Fibroblast of villous mesenchyme (primary cell): ENCODE measurements at regions not wholly inside any gene's neighbourhood (a gene's known extent, or its start where the extent isn't known, plus 50 kb on each side); places are given as distances from the start of the nearest gene placed in this dataset.

Source experiments
- DNase-seq: peaks from one replicate; pipeline ENCODE4 v3.0.0-alpha.2; 2010; ENCODE audit warnings: low read depth
- H3K4me3 ChIP-seq: 2 replicates; pipeline ENCODE4 v1.5.1; 2011; ENCODE audit warnings: low read depth, mild to moderate bottlenecking, low read length
- CTCF ChIP-seq: IDR thresholded peaks from 2 replicates; pipeline ENCODE4 v1.5.1; 2012; ENCODE audit warnings: low read depth, mild to moderate bottlenecking, low read length; ENCODE audit not compliant: insufficient read depth

DNA sequence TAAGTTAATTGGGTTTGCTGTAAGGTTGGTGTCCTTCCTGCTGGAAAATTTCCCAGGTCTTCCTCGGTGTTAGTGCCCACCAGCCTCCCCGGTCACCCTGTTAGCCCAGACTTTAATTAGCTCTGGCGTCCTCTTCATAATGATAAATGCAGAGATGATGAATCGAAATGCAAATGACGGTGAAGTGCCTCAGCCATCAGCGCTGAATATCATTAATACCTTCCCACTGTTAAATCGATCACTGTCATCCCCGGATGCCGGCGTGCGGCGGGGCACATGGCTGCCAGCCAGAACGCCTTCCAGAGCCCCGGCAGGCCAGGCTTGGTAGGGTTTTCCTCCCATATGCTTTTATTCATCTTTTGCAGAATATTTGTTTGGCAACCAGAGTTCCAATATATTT, 204.5 kb downstream of the IRX2 start:
- DNase-seq: no peak
- TF ChIP-seq CTCF: no peak
- H3K4me3 ChIP-seq: no peak overlapping the region

DNA sequence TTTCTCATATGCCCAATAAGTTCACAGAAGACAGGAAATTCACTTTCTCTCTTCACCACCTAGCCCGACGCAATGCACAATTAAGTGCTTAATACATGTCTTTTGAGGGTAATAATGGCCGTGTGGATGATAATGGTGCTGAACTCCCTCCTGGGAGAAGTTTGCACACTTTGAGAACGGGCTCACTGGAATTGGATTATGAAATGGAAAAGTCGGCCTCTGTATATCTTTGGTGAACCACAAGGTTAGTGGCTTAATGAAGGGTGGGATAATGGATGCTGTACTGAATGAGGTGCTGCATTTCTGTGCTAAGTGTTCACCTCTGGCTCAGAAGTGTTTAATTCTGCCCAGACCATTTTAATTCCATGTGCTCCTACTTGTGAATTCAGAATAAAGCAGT, 207.5 kb downstream of the IRX2 start:
- no peak for DNase-seq
- no peak overlapping the region for H3K4me3 ChIP-seq
- TF ChIP-seq CTCF: no peak

- H3K4me3 ChIP-seq: no peak overlapping the region
- DNase-seq: no peak
- no peak for TF ChIP-seq CTCF
Measured at GRCh38 chr5:2542821-2543220, 208.7 kb downstream of the IRX2 start.

DNA sequence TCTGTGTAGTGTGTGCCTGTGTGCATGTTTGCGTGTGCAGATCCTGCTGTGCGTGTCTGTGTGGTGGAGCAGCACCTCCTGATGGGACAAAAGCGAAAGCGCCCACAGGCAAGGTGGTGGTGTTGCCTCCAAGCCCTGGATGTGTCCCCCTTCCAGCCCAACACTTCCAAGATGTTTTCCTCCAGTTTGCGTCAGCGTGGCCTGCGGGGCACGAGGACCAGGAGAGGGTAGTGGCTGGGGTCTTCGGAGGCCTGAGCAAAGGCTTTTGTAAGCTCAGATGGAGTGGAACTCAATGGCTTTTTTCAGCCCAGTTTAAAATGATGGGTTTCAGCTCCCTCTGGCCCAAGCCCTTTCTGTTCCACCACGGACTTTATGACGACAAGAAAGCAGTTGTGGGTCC, 209.5 kb downstream of the IRX2 start:
- TF ChIP-seq CTCF: no peak
- DNase-seq: no peak
- no peak overlapping the region for H3K4me3 ChIP-seq

DNA sequence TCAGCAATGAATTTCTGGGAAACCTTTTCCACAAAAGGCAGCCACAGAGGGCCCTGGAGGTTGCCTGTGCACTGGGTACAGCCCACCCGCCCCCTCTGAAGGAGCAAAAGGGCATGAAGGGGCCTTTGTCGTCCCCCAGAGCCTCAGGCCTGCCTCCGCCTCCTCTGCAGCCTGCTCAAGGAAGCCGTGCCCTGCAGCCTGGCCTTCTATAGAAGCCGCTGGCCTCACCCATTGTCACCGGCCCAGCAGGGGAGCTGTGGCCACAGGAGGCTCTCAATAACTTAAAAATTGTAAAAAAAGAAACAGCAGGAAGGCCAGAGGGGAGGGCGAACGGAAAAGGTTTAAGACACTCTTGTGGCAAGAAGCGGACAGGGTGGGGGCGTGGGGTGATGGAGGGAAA, 213.3 kb downstream of the IRX2 start:
- no peak overlapping the region for H3K4me3 ChIP-seq
- no peak for DNase-seq
- no peak for TF ChIP-seq CTCF

GRCh38 chr5:2537378-2538145, 213.9 kb downstream of the IRX2 start:
- no peak overlapping the region for H3K4me3 ChIP-seq
- TF ChIP-seq CTCF: no peak
- no peak for DNase-seq

DNA sequence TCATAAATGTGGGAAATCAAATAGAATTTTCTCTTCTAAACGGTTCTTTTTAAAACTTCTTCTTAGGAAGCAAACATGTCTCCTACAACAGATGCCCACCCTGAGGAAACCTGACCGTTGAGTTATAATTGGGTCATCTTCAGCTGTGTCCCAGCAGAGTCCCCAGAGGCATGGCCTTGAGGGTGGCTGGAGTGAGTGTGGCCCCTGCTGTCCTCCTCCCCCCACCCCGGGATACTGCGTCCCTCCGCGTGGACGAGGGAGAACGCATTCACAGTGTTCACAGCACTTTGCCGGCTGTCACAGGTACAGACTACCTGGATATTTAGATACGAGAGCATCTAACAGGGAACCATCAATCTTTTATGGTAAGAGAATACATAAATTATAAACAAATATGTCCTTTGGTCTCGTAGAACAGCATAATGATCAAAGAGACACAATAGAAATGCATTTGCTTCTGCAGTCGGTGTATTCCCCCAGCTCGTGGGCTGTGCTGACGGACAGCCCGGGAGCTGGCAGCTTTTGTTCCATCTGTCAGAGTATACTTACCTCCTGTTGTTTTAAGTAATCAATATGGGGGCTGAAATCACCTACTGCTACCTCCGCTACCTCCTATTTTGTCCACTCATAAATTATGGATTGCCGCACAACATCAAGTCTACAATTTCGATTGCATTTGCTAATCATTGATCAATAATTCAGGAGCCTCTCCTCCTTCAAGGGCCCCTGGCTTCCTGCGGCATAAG, 214.7 kb downstream of the IRX2 start:
- DNase-seq: no peak
- no peak for TF ChIP-seq CTCF
- no peak overlapping the region for H3K4me3 ChIP-seq
